Heart left ventricle (tissue), 13 donors: ENCODE measurements at regions not wholly inside any gene's neighbourhood (a gene's known extent, or its start where the extent isn't known, plus 50 kb on each side); places are given as distances from the start of the nearest gene placed in this dataset.
"Not testable (repeated sequence)": the region's sequence is repeated elsewhere in the genome, so short reads cannot be mapped to it uniquely, and the experiment has no call there.

ENCODE experiments used
- POLR2A ChIP-seq, 2 donors: fragments of 450-650 bp; IDR thresholded peaks; one replicate each; pipeline ENCODE4 v1.6.1; 2017; ENCODE audit warnings: antibody characterized with exemption in 2 of 2, mild to moderate bottlenecking in 2 of 2, moderate library complexity in 2 of 2
- TF ChIP-seq, protein P1 (sequence below), 12 donors: fragments of 200-600 bp; sonication (generic) in 4 of 12; IDR thresholded peaks; one replicate each; pipeline versions ENCODE4 v1.5.0 to v1.8.0; 2018 to 2022; ENCODE audit warnings: antibody characterized with exemption in 12 of 12, mild to moderate bottlenecking in 5 of 12
- donor health status: ischemic (EF 13 %, LVEDD 7.1; RV severe dilation, severe dysfunction).
- donor health status: DM: no; HTN: yes; CAD: no.
- donor health status: DM: no; HTN: no; CAD: no.
- donor health status: ischemic (EF 25% LVEDD 6.9; RV normal size, moderate dysfunction).
- donor health status: ischemic (EF 25% LVEDD 5.7; RV mildly dilated, moderate dysfunction).
- donor health status: ischemic (EF 35%, LVEDD 5.7; RV mildly dilated, moderate dysfunction).
- donor health status: nonischemic (EF 11% LVEDD 7.7; RV severe dilation, severe dysfunction).
- donor health status: DM: yes; HTN: yes; CAD: no.
- donor health status: PGD.
- donor health status: ischemic (EF 29% LVEDD 5.4; RV normal size, mild dysfunction).
- donor health status: nonischemic (EF 23%, LVEDD 6.1; RV moderate dilation, normal function).

DNA sequence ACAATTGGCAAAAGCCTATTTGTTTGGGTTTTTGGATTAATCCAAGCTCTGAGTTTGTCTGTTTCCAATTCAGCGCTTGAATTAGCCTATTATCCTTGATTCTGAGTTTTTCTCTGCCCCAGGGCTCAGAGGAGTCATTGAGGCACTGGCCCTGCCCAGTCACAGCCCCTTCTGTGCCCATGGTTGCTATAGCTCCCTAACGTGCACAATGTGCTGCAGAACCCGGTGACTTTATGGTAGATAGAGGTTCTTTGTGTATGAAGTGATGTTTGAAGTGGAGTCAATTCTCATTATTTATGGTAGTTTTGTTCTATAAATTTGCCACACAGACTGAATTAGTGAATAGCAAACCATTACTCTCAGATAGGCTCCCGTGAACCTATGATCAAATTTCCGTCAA, 182.0 kb upstream of the FOLH1 start:
- TF ChIP-seq, protein P1, sequence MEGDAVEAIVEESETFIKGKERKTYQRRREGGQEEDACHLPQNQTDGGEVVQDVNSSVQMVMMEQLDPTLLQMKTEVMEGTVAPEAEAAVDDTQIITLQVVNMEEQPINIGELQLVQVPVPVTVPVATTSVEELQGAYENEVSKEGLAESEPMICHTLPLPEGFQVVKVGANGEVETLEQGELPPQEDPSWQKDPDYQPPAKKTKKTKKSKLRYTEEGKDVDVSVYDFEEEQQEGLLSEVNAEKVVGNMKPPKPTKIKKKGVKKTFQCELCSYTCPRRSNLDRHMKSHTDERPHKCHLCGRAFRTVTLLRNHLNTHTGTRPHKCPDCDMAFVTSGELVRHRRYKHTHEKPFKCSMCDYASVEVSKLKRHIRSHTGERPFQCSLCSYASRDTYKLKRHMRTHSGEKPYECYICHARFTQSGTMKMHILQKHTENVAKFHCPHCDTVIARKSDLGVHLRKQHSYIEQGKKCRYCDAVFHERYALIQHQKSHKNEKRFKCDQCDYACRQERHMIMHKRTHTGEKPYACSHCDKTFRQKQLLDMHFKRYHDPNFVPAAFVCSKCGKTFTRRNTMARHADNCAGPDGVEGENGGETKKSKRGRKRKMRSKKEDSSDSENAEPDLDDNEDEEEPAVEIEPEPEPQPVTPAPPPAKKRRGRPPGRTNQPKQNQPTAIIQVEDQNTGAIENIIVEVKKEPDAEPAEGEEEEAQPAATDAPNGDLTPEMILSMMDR (IDR thresholded peaks at IDR 0.05): not testable (repeated sequence)
- TF ChIP-seq POLR2A (IDR thresholded peaks at IDR 0.05): not testable (repeated sequence)
